ENCODE measurements at regions not wholly inside any gene's neighbourhood (a gene's known extent, or its start where the extent isn't known, plus 50 kb on each side); places are given as distances from the start of the nearest gene placed in this dataset.

- Histone ChIP-seq H3K9me3 (no peaks in the 10 kb centered on the region), H3K4me1 (no peaks in the 10 kb centered on the region), H3K4me3 (no peak overlapping the region), H3K27ac (no peak overlapping the region), H3K4me2 (no peak overlapping the region)
- ATAC-seq: no peak
- TF ChIP-seq RFX5 (IDR thresholded peaks at IDR 0.05): no peak
- WGBS (ENCODE audit: missing lambda C conversion rate): 22% methylated on average over 6 of the region's 6 CpGs
- no peak for DNase-seq (ENCODE audit: low read depth in 1 of 2, low spot score in 1 of 2)
- ChIA-PET CTCF (no interaction called here), POLR2A (no interaction called here)
- FAIRE-seq: no peak
Measured at GRCh38 chr21:35578347-35578782, 482.0 kb downstream of the SETD4 start.

- POLR2A ChIA-PET: no interaction called here
- 0% methylated on average over 3 of the region's 3 CpGs for WGBS (ENCODE audit: missing lambda C conversion rate)
- no peak for FAIRE-seq
- TF ChIP-seq EHMT2 (IDR thresholded peaks at IDR 0.05; ENCODE audit: low read depth) (no peak), RNF2 (IDR thresholded peaks at IDR 0.05; ENCODE audit: borderline replicate concordance, low read depth) (no peak), RFX5 (IDR thresholded peaks at IDR 0.05) (no peak), FOSB (CRISPR knock-in tag; IDR thresholded peaks at IDR 0.05) (no peak), EHF (CRISPR knock-in tag; IDR thresholded peaks at IDR 0.05) (no peak), RCOR1 (IDR thresholded peaks at IDR 0.05; ENCODE audit: low read depth, low read length) (no peak), MYC (IDR thresholded peaks at IDR 0.05; ENCODE audit: borderline replicate concordance, low read length) (no peak), PBX3 (IDR thresholded peaks at IDR 0.05) (no peak), CHD4 (IDR thresholded peaks at IDR 0.05; ENCODE audit: borderline replicate concordance) (no peak), KDM5A (IDR thresholded peaks at IDR 0.05) (no peak), SREBF2 (IDR thresholded peaks at IDR 0.05) (no peak), MAFK (IDR thresholded peaks at IDR 0.05; ENCODE audit: partially characterized antibody) (no peak)
- no peak for DNase-seq (ENCODE audit: low read depth in 1 of 2, low spot score in 1 of 2)
- CTCF ChIA-PET: no interaction called here
- Histone ChIP-seq H3K27ac (no peak overlapping the region), H3K4me3 (no peak overlapping the region), H3K9me3 (no peaks in the 10 kb centered on the region), H3K4me1 (no peaks in the 10 kb centered on the region), H3K4me2 (no peak overlapping the region)
- no peak for ATAC-seq
Measured at GRCh38 chr21:35575280-35575915, 484.9 kb downstream of the SETD4 start.

GRCh38 chr21:35573472-35574374, 486.6 kb downstream of the SETD4 start:
- FAIRE-seq (no peak), DNase-seq (ENCODE audit: low read depth in 1 of 2, low spot score in 1 of 2) (no peak), ATAC-seq (no peak)
- POLR2A ChIA-PET: no interaction called here
- no peak for TF ChIP-seq CHD2 (IDR thresholded peaks at IDR 0.05; ENCODE audit: low read length, partially characterized antibody)
- TF ChIP-seq MAZ (IDR thresholded peaks at IDR 0.05; ENCODE audit: borderline replicate concordance, low read depth, low read length): no peak
- no peak for TF ChIP-seq MAX (IDR thresholded peaks at IDR 0.05)
- TF ChIP-seq ESRRA (IDR thresholded peaks at IDR 0.05; ENCODE audit: borderline replicate concordance, low read length): no peak
- TF ChIP-seq ZSCAN20 (CRISPR knock-in tag; IDR thresholded peaks at IDR 0.05): no peak
- TF ChIP-seq JUN (IDR thresholded peaks at IDR 0.05): no peak
- no peak for TF ChIP-seq EHMT2 (IDR thresholded peaks at IDR 0.05; ENCODE audit: low read depth)
- no peak for TF ChIP-seq KDM1A (IDR thresholded peaks at IDR 0.05; ENCODE audit: low read depth)
- no peak for TF ChIP-seq PBX3 (IDR thresholded peaks at IDR 0.05)
- no peak for TF ChIP-seq CBX8 (IDR thresholded peaks at IDR 0.05)
- no peak for TF ChIP-seq RNF2 (IDR thresholded peaks at IDR 0.05; ENCODE audit: borderline replicate concordance, low read depth)
- no peak for TF ChIP-seq RFX5 (IDR thresholded peaks at IDR 0.05)
- TF ChIP-seq MAFK (IDR thresholded peaks at IDR 0.05; ENCODE audit: partially characterized antibody): no peak
- no peak for TF ChIP-seq CEBPB (IDR thresholded peaks at IDR 0.05)
- TF ChIP-seq FOSB (CRISPR knock-in tag; IDR thresholded peaks at IDR 0.05): no peak
- no peak for TF ChIP-seq USF2 (IDR thresholded peaks at IDR 0.05)
- no peak for TF ChIP-seq JUNB (IDR thresholded peaks at IDR 0.05)
- CTCF ChIA-PET: no interaction called here
- Histone ChIP-seq H3K4me3 (no peak overlapping the region), H3K4me1 (no peaks in the 10 kb centered on the region), H3K9me3 (no peaks in the 10 kb centered on the region), H3K4me2 (no peak overlapping the region), H3K27ac (no peak overlapping the region)
- 12% methylated on average over 6 of the region's 6 CpGs for WGBS (ENCODE audit: missing lambda C conversion rate)

Data from A549 (cell line).